Nucleus accumbens (tissue), 56 donors: ENCODE measurements at regions not wholly inside any gene's neighbourhood (a gene's known extent, or its start where the extent isn't known, plus 50 kb on each side); places are given as distances from the start of the nearest gene placed in this dataset.

Experiments used
- DNase-seq, 56 donors: peaks; one replicate each; lab custom pipeline; 2025; lab: John Stamatoyannopoulos, UW

- no peak for DNase-seq
These were observed 457.6 kb downstream of the TFAP2A start for GRCh38 chr6:9957215-9957759.

- no peak for DNase-seq
These were observed 466.2 kb downstream of the TFAP2A start for GRCh38 chr6:9948678-9949077.

GRCh38 chr6:9943986-9944385, 470.9 kb downstream of the TFAP2A start:
- DNase-seq = no peak

- DNase-seq = no peak
These were observed 471.8 kb downstream of the TFAP2A start for GRCh38 chr6:9943026-9943425.

GRCh38 chr6:9942131-9942530, 472.7 kb downstream of the TFAP2A start:
- DNase-seq = no peak

GRCh38 chr6:9938801-9939200, 476.1 kb downstream of the TFAP2A start:
- no peak for DNase-seq

- no peak for DNase-seq
These were observed 477.7 kb downstream of the TFAP2A start for GRCh38 chr6:9937031-9937763.

- DNase-seq = no peak
These were observed 478.3 kb downstream of the TFAP2A start for GRCh38 chr6:9936551-9936950.

GRCh38 chr6:9933677-9934076, 481.2 kb downstream of the TFAP2A start:
- no peak for DNase-seq

- DNase-seq = no peak
These were observed 487.6 kb downstream of the TFAP2A start for GRCh38 chr6:9927275-9927674.

- no peak for DNase-seq
These were observed 489.9 kb downstream of the TFAP2A start for GRCh38 chr6:9924971-9925370.

- DNase-seq = no peak
These were observed 493.5 kb downstream of the TFAP2A start for GRCh38 chr6:9921366-9921765.

GRCh38 chr6:9914951-9915350, 499.9 kb downstream of the TFAP2A start:
- DNase-seq = no peak

GRCh38 chr6:9901376-9901775, 513.5 kb downstream of the TFAP2A start:
- no peak for DNase-seq

GRCh38 chr6:9896806-9897205, 518.1 kb downstream of the TFAP2A start:
- DNase-seq = no peak

- DNase-seq = no peak
These were observed 524.0 kb downstream of the TFAP2A start for GRCh38 chr6:9890893-9891292.

- no peak for DNase-seq
These were observed 524.4 kb downstream of the TFAP2A start for GRCh38 chr6:9890469-9890868.

- no peak for DNase-seq
These were observed 536.3 kb downstream of the TFAP2A start for GRCh38 chr6:9878535-9878934.

- no peak for DNase-seq
These were observed 539.1 kb downstream of the TFAP2A start for GRCh38 chr6:9875605-9876353.

GRCh38 chr6:9862603-9863167, 552.2 kb downstream of the TFAP2A start:
- no peak for DNase-seq

GRCh38 chr6:9851541-9852380, 563.1 kb downstream of the TFAP2A start:
- no peak for DNase-seq
